ENCODE measurements at regions not wholly inside any gene's neighbourhood (a gene's known extent, or its start where the extent isn't known, plus 50 kb on each side); places are given as distances from the start of the nearest gene placed in this dataset.

DNA sequence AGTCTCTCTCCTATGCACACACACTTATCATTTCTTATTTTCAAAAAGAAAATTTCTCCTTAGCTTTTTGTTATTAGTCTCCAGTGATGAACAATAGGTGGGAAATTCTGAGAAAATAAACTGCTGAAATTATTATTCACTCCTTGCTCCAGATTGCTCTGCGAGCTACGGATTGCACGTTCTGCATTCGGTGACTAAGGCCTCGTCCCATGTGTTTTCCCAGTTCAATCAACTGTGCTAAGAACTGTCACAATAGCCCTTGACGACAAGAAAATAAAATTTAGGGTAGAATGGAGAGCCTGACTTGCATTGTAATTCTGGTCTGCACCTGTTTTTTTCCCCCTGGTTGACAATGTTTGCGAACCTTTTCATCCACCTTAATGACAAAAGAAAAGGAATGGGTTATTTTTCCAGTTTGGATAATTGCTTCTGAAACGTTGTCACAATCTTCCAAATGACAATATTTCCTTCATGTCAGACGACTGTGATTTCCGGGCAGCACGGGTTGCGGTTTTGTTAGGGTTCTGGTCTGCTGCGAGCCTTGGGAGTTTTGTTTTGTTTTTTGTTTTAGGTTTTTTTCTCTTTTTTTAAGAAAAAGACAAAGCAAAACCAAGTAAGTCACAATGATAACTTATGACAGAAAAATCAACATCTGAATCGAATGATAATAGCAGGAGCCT is 124.5 kb upstream of the NOCT start:
- Histone ChIP-seq H3K9me3 (no peaks in the 10 kb centered on the region), H3K4me3 (no peak overlapping the region), H3K27me3 (no peaks in the 10 kb centered on the region), H3K36me3 (no peaks in the 10 kb centered on the region), H3K27ac (replicated peaks in 1 of 4) (no peak overlapping the region), H3K4me1 (no peaks in the 10 kb centered on the region)
- DNase-seq (ENCODE audit: extremely low spot score) = no peak
- intact Hi-C loops (cut with DNase I) = no loop called here
- TF ChIP-seq, protein P1, sequence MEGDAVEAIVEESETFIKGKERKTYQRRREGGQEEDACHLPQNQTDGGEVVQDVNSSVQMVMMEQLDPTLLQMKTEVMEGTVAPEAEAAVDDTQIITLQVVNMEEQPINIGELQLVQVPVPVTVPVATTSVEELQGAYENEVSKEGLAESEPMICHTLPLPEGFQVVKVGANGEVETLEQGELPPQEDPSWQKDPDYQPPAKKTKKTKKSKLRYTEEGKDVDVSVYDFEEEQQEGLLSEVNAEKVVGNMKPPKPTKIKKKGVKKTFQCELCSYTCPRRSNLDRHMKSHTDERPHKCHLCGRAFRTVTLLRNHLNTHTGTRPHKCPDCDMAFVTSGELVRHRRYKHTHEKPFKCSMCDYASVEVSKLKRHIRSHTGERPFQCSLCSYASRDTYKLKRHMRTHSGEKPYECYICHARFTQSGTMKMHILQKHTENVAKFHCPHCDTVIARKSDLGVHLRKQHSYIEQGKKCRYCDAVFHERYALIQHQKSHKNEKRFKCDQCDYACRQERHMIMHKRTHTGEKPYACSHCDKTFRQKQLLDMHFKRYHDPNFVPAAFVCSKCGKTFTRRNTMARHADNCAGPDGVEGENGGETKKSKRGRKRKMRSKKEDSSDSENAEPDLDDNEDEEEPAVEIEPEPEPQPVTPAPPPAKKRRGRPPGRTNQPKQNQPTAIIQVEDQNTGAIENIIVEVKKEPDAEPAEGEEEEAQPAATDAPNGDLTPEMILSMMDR (IDR thresholded peaks at IDR 0.05) = no peak
- TF ChIP-seq EP300 (IDR thresholded peaks at IDR 0.05) (no peak), POLR2AphosphoS5 (IDR thresholded peaks at IDR 0.05) (no peak), POLR2A (IDR thresholded peaks at IDR 0.05; ENCODE audit: low read depth) (no peak)
- WGBS = 76% methylated on average over 14 of the region's 14 CpGs

DNA sequence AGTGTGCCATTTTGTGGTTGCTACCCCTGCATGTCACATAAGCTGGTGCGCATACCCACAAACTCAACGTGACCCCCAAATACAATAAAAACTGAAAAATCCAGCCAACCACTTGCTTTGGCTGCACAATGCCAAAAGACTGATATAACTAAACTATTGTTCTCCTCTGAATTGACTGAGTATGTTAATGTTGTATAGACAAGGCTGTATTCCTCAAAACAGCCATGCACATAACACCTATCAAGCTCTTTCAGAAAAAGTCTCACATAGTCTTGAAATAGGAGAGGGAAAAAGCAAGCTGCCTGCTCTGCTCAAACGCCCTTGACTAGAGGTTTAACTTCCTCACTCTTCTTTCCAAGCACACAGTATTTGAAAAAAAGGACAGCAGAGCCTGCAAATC is 126.4 kb upstream of the NOCT start:
- intact Hi-C loops (cut with DNase I) = no loop called here
- H3K4me3 ChIP-seq = no peak overlapping the region
- H3K9me3 ChIP-seq = no peaks in the 10 kb centered on the region
- TF ChIP-seq, protein P1 (IDR thresholded peaks at IDR 0.05) = no peak
- TF ChIP-seq EP300 (IDR thresholded peaks at IDR 0.05) (no peak), POLR2A (IDR thresholded peaks at IDR 0.05; ENCODE audit: low read depth) (no peak), POLR2AphosphoS5 (IDR thresholded peaks at IDR 0.05) (no peak)
- WGBS = 86% methylated on average over 3 of the region's 3 CpGs
- no peak overlapping the region for H3K27ac ChIP-seq (replicated peaks in 1 of 4)
- no peaks in the 10 kb centered on the region for H3K36me3 ChIP-seq
- no peaks in the 10 kb centered on the region for H3K4me1 ChIP-seq
- DNase-seq (ENCODE audit: extremely low spot score) = no peak
- H3K27me3 ChIP-seq = no peaks in the 10 kb centered on the region

DNA sequence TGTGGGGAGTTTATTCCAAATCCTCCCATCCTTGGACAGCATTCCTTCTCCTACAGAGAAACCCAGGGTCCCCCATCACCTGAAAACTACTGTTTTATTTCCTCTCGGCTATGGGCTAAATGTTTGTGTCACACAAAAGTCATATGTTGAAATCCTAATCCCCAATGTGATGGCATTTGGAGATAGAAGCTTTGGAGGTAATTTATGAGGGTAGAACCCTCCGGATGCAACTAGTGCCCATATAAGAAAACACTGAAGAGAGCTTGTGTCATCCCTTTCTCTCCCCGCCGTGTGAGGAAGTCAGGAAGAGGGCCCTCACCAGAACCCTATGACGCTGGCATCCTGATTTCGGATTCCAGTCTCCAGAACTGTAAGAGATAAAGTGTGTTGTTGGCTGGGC is 127.8 kb upstream of the NOCT start:
- Histone ChIP-seq H3K27me3 (no peaks in the 10 kb centered on the region), H3K27ac (replicated peaks in 1 of 4) (no peak overlapping the region), H3K9me3 (no peaks in the 10 kb centered on the region), H3K4me3 (no peak overlapping the region), H3K36me3 (no peaks in the 10 kb centered on the region), H3K4me1 (no peaks in the 10 kb centered on the region)
- TF ChIP-seq POLR2A (IDR thresholded peaks at IDR 0.05; ENCODE audit: low read depth) (no peak), EP300 (IDR thresholded peaks at IDR 0.05) (no peak), POLR2AphosphoS5 (IDR thresholded peaks at IDR 0.05) (no peak)
- TF ChIP-seq, protein P1 (IDR thresholded peaks at IDR 0.05) = no peak
- intact Hi-C loops (cut with DNase I) = no loop called here
- 96% methylated on average over 6 of the region's 6 CpGs for WGBS
- no peak for DNase-seq (ENCODE audit: extremely low spot score)

DNA sequence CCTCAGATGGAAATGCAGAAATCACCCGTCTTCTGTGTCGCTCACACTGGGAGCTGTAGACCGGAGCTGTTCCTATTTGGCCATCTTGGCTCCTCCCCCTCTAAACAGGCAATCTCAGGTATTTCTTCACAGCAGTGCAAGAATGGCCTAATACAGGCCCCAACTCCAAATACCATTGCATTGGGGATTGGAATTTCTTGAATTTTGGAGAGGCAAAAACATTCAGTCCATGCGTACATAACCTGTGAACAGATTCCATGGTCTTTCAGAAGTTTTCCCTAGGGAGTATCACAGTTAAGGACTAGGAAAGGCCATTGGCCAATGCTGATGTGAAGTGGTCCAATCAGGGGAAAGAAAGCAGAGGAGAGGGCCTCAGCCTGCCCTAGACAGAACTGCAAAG is 128.2 kb upstream of the NOCT start:
- WGBS = 92% methylated on average over 4 of the region's 4 CpGs
- H3K27me3 ChIP-seq = no peaks in the 10 kb centered on the region
- no peaks in the 10 kb centered on the region for H3K4me1 ChIP-seq
- no peak for DNase-seq (ENCODE audit: extremely low spot score)
- TF ChIP-seq EP300 (IDR thresholded peaks at IDR 0.05) (no peak), POLR2AphosphoS5 (IDR thresholded peaks at IDR 0.05) (no peak), POLR2A (IDR thresholded peaks at IDR 0.05; ENCODE audit: low read depth) (no peak)
- TF ChIP-seq, protein P1 (IDR thresholded peaks at IDR 0.05) = no peak
- H3K9me3 ChIP-seq = no peaks in the 10 kb centered on the region
- H3K4me3 ChIP-seq = no peak overlapping the region
- intact Hi-C loops (cut with DNase I) = no loop called here
- H3K36me3 ChIP-seq = no peaks in the 10 kb centered on the region
- H3K27ac ChIP-seq (replicated peaks in 1 of 4) = no peak overlapping the region

DNA sequence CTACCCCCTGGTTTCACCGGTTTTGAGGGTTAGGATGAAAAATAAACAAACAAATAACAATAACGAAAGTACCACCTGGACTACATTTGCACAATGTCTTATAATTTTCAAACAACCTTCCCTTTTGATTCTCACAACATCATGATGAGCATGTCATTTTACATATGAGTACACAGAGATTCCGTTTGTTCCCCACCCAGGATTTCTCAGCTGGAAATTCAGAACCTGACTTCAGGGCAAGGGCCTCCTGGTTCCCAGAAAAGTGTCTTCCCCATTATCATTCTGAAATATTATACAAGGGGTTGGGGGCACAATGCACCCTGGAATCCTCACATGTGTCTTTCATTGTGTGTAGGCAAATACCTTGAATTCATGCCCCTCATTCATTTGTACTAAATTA is 135.8 kb upstream of the NOCT start:
- Histone ChIP-seq H3K36me3 (no peaks in the 10 kb centered on the region), H3K9me3 (no peaks in the 10 kb centered on the region), H3K4me3 (no peak overlapping the region), H3K4me1 (no peaks in the 10 kb centered on the region), H3K27me3 (no peaks in the 10 kb centered on the region), H3K27ac (replicated peaks in 1 of 4) (no peak overlapping the region)
- TF ChIP-seq POLR2A (IDR thresholded peaks at IDR 0.05; ENCODE audit: low read depth) (no peak), EP300 (IDR thresholded peaks at IDR 0.05) (no peak), POLR2AphosphoS5 (IDR thresholded peaks at IDR 0.05) (no peak)
- TF ChIP-seq, protein P1 (IDR thresholded peaks at IDR 0.05) = no peak
- intact Hi-C loops (cut with DNase I) = loop anchor here (10.0 kb wide), 1 partner anchor 1755 kb away; no protein-coding TSS in a partner anchor
- no peak for DNase-seq (ENCODE audit: extremely low spot score)
- WGBS = 85% methylated on average over 3 of the region's 3 CpGs

All from esophagus muscularis mucosa (tissue), 4 donors.